Loucy (cell line): ENCODE measurements at regions not wholly inside any gene's neighbourhood (a gene's known extent, or its start where the extent isn't known, plus 50 kb on each side); places are given as distances from the start of the nearest gene placed in this dataset.

Source experiments
- CTCF ChIP-seq: fragments of 200-600 bp; sonication (generic); conservative IDR thresholded peaks from 2 replicates; pipeline ENCODE4 v1.5.1; 2014; ENCODE audit warnings: mild to moderate bottlenecking, antibody characterized with exemption, low read length
- EZH2phosphoT487 ChIP-seq: fragments of 200-600 bp; IDR thresholded peaks from 2 replicates; pipeline ENCODE4 v1.6.1; 2018; ENCODE audit warnings: antibody characterized with exemption, mild to moderate bottlenecking, moderate library complexity, borderline replicate concordance

GRCh38 chr12:45613296-45613695 lies 116.2 kb upstream of the ARID2 start:
- TF ChIP-seq CTCF (no peak), EZH2phosphoT487 (no peak)
